GM12878 (cell line): ENCODE measurements at regions not wholly inside any gene's neighbourhood (a gene's known extent, or its start where the extent isn't known, plus 50 kb on each side); places are given as distances from the start of the nearest gene placed in this dataset.
"Not testable (repeated sequence)": the region's sequence is repeated elsewhere in the genome, so short reads cannot be mapped to it uniquely, and the experiment has no call there.

Experiments
- ATAC-seq: fragments of 200-7000 bp; cut with Tn5 transposase; 3 replicates; pipeline ENCODE4 v1.9.1; 2020; ENCODE audit warnings: mild to moderate bottlenecking, moderate library complexity
- BruUV-seq: library from RNA; stranded (reverse); fragments of 400-500 nt; replicated peaks from 2 replicates; lab custom pipeline; 2021; lab: Mats Ljungman, UMichigan
- CTCF ChIA-PET: fragments of 300-600 bp; sonication (Branson Sonifier 250); formaldehyde crosslinking; extraction: SDS; loops from one replicate; lab custom pipeline; 2021; ENCODE audit warnings: inconsistent platforms; lab: Yijun Ruan, JAX
- POLR2A ChIA-PET: fragments of 350-600 bp; formaldehyde crosslinking; extraction: SDS; loops from one replicate; lab custom pipeline; 2021; ENCODE audit warnings: inconsistent platforms; lab: Charles Lee
- RAD21 ChIA-PET: fragments of 300-600 bp; sonication (Branson Sonifier 250); formaldehyde crosslinking; loops from one replicate; lab custom pipeline; 2023; ENCODE audit warnings: antibody characterized with exemption; ENCODE audit not compliant: unreplicated experiment; lab: Charles Lee
- SMC1A ChIA-PET: fragments of 300-600 bp; sonication (Branson Sonifier 250); formaldehyde crosslinking; loops from one replicate; lab custom pipeline; 2023; ENCODE audit not compliant: unreplicated experiment, uncharacterized antibody; lab: Charles Lee
- DNase-seq: peaks from one replicate; pipeline ENCODE4 v3.0.0-alpha.2; 2011; ENCODE audit warnings: low read depth, low spot score
- FAIRE-seq: peaks from 3 replicates; lab custom pipeline; 2011; peaks lifted over from hg19 to GRCh38; lab: Jason Lieb, UNC
- H2AFZ ChIP-seq: 2 replicates; pipeline ENCODE4 v1.6.0; 2011; ENCODE audit warnings: low read depth, low read length, control low read depth; ENCODE audit not compliant: control insufficient read depth
- H3K27ac ChIP-seq: 2 replicates; pipeline ENCODE4 v1.5.1; 2011; ENCODE audit warnings: control low read depth; ENCODE audit not compliant: control insufficient read depth, insufficient read depth
- H3K27me3 ChIP-seq, 2 experiments: replicated peaks in 1 of 2; 2 replicates each; pipeline versions ENCODE4 v1.6.0 to v1.6.1; 2011; ENCODE audit warnings: low read length in 1 of 2; ENCODE audit not compliant: control insufficient read depth in 2 of 2, insufficient read depth in 2 of 2
- H3K36me3 ChIP-seq, 2 experiments: 2 replicates each; pipeline ENCODE4 v1.5.1; 2011; ENCODE audit warnings: low read length in 1 of 2; ENCODE audit not compliant: control insufficient read depth in 2 of 2, insufficient read depth in 2 of 2
- H3K4me1 ChIP-seq: 2 replicates; pipeline ENCODE4 v1.6.1; 2011; ENCODE audit warnings: mild to moderate bottlenecking, low read length, moderate library complexity, mixed read lengths; ENCODE audit not compliant: control insufficient read depth, insufficient read depth
- H3K4me2 ChIP-seq: 2 replicates; pipeline ENCODE4 v1.6.0; 2011; ENCODE audit warnings: control low read depth; ENCODE audit not compliant: control insufficient read depth, insufficient read depth
- H3K4me3 ChIP-seq: fragments of 200-600 bp; sonication (generic); 2 replicates; pipeline ENCODE4 v1.5.1; 2016
- H3K79me2 ChIP-seq: 2 replicates; pipeline ENCODE4 v1.6.0; 2011; ENCODE audit warnings: low read length; ENCODE audit not compliant: control insufficient read depth, insufficient read depth
- H3K9ac ChIP-seq: 2 replicates; pipeline ENCODE4 v1.8.0; 2011; ENCODE audit warnings: low read length, control low read depth, mixed read lengths; ENCODE audit not compliant: control insufficient read depth, insufficient read depth
- H3K9me3 ChIP-seq: replicated peaks from 3 replicates; pipeline ENCODE4 v1.5.1; 2011; ENCODE audit warnings: mild to moderate bottlenecking, low read length; ENCODE audit not compliant: control insufficient read depth, insufficient read depth
- H4K20me1 ChIP-seq: 2 replicates; pipeline ENCODE4 v1.6.0; 2011; ENCODE audit not compliant: control insufficient read depth, insufficient read depth
- WGBS: methylation state at CpG from one replicate; pipeline ENCODE4 v1.1.6; 2016; ENCODE audit warnings: low lambda C conversion rate; ENCODE audit not compliant: insufficient replicate concordance, insufficient coverage; ENCODE audit errors: missing lambda C conversion rate; 5-methylcytosine and 5-hydroxymethylcytosine counted together
- in situ Hi-C: fragments of 300-500 bp; cut with MboI; formaldehyde crosslinking; loops from 9 replicates; pipeline ENCODE4 v1.14.3; 2018; ENCODE audit warnings: mixed read lengths
- intact Hi-C: fragments of 100-400 bp; cut with micrococcal nuclease; formaldehyde crosslinking; loops from one replicate; pipeline ENCODE4 v1.14.2; 2022; ENCODE audit not compliant: unreplicated experiment

- H3K9ac ChIP-seq, SMC1A ChIA-PET, H3K27me3 ChIP-seq, FAIRE-seq, H3K79me2 ChIP-seq, H3K4me3 ChIP-seq, POLR2A ChIA-PET, RAD21 ChIA-PET, H3K27ac ChIP-seq, H3K4me1 ChIP-seq, H3K36me3 ChIP-seq, H2AFZ ChIP-seq, DNase-seq, BruUV-seq, intact Hi-C loops, H3K4me2 ChIP-seq, CTCF ChIA-PET, in situ Hi-C loops, ATAC-seq, H4K20me1 ChIP-seq, H3K9me3 ChIP-seq: not testable (repeated sequence)
- WGBS = 0% methylated on average over 1 of the region's 2 CpGs
Observed at GRCh38 chr1:206391903-206392302, 78.4 kb upstream of the IKBKE start.

GRCh38 chr1:206397501-206397900 is 72.8 kb upstream of the IKBKE start:
- H3K9ac ChIP-seq, H3K79me2 ChIP-seq, BruUV-seq, POLR2A ChIA-PET, H3K36me3 ChIP-seq, H3K9me3 ChIP-seq, H3K4me2 ChIP-seq, DNase-seq, ATAC-seq, H3K4me1 ChIP-seq, in situ Hi-C loops, SMC1A ChIA-PET, CTCF ChIA-PET, H3K4me3 ChIP-seq, H4K20me1 ChIP-seq, H2AFZ ChIP-seq, H3K27ac ChIP-seq, intact Hi-C loops, H3K27me3 ChIP-seq, RAD21 ChIA-PET, FAIRE-seq: not testable (repeated sequence)
- 73% methylated on average over 2 of the region's 6 CpGs for WGBS

GRCh38 chr1:206398261-206398660 is 72.0 kb upstream of the IKBKE start:
- SMC1A ChIA-PET, BruUV-seq, H3K4me3 ChIP-seq, ATAC-seq, in situ Hi-C loops, H3K36me3 ChIP-seq, RAD21 ChIA-PET, DNase-seq, intact Hi-C loops, H3K27ac ChIP-seq, FAIRE-seq, H4K20me1 ChIP-seq, POLR2A ChIA-PET, H3K4me1 ChIP-seq, H2AFZ ChIP-seq, H3K27me3 ChIP-seq, CTCF ChIA-PET, H3K4me2 ChIP-seq, H3K9me3 ChIP-seq, H3K9ac ChIP-seq, H3K79me2 ChIP-seq: not testable (repeated sequence)
- WGBS = 94% methylated on average over 2 of the region's 3 CpGs

GRCh38 chr1:206403612-206404307 is 66.5 kb upstream of the IKBKE start:
- BruUV-seq, H3K4me1 ChIP-seq, in situ Hi-C loops, H3K4me3 ChIP-seq, SMC1A ChIA-PET, H4K20me1 ChIP-seq, intact Hi-C loops, H3K9ac ChIP-seq, H3K27ac ChIP-seq, DNase-seq, ATAC-seq, FAIRE-seq, H3K27me3 ChIP-seq, H3K79me2 ChIP-seq, RAD21 ChIA-PET, H2AFZ ChIP-seq, CTCF ChIA-PET, POLR2A ChIA-PET, H3K36me3 ChIP-seq, H3K9me3 ChIP-seq, H3K4me2 ChIP-seq: not testable (repeated sequence)
- WGBS = no CpG with 5 or more reads among the region's 5 CpGs
